ENCODE measurements at regions not wholly inside any gene's neighbourhood (a gene's known extent, or its start where the extent isn't known, plus 50 kb on each side); places are given as distances from the start of the nearest gene placed in this dataset.
"Not testable (repeated sequence)": the region's sequence is repeated elsewhere in the genome, so short reads cannot be mapped to it uniquely, and the experiment has no call there.

GRCh38 chr14:28946267-28946666 is 179.7 kb downstream of the FOXG1 start:
- DNase-seq (ENCODE audit: low read depth), result no peak

GRCh38 chr14:28949503-28949902 is 182.9 kb downstream of the FOXG1 start:
- no peak for DNase-seq (ENCODE audit: low read depth)

- no peak for DNase-seq (ENCODE audit: low read depth)
These were observed 185.6 kb downstream of the FOXG1 start for GRCh38 chr14:28952161-28952560.

- no peak for DNase-seq (ENCODE audit: low read depth)
These were observed 186.1 kb downstream of the FOXG1 start for GRCh38 chr14:28952666-28953065.

- no peak for DNase-seq (ENCODE audit: low read depth)
These were observed 187.4 kb downstream of the FOXG1 start for GRCh38 chr14:28953973-28954372.

GRCh38 chr14:28966416-28967233 is 200.0 kb downstream of the FOXG1 start:
- no peak for DNase-seq (ENCODE audit: low read depth)

- no peak for DNase-seq (ENCODE audit: low read depth)
These were observed 208.5 kb downstream of the FOXG1 start for GRCh38 chr14:28975084-28975483.

- DNase-seq (ENCODE audit: low read depth), result no peak
These were observed 215.6 kb downstream of the FOXG1 start for GRCh38 chr14:28982228-28982627.

GRCh38 chr14:28983279-28983678 is 216.7 kb downstream of the FOXG1 start:
- DNase-seq (ENCODE audit: low read depth), result no peak

GRCh38 chr14:28987516-28987915 is 220.9 kb downstream of the FOXG1 start:
- no peak for DNase-seq (ENCODE audit: low read depth)

- peak; percentile 7 for DNase-seq (ENCODE audit: low read depth)
These were observed 230.6 kb downstream of the FOXG1 start for GRCh38 chr14:28997196-28997595.

GRCh38 chr14:28999656-29000055 is 233.1 kb downstream of the FOXG1 start:
- no peak for DNase-seq (ENCODE audit: low read depth)

- DNase-seq (ENCODE audit: low read depth), result no peak
These were observed 239.1 kb downstream of the FOXG1 start for GRCh38 chr14:29005647-29006046.

GRCh38 chr14:29007990-29008389 is 241.4 kb downstream of the FOXG1 start:
- no peak for DNase-seq (ENCODE audit: low read depth)

- DNase-seq (ENCODE audit: low read depth), result no peak
These were observed 249.7 kb downstream of the FOXG1 start for GRCh38 chr14:29016050-29016900.

- DNase-seq (ENCODE audit: low read depth), result not testable (repeated sequence)
These were observed 256.9 kb downstream of the FOXG1 start for GRCh38 chr14:29023505-29023904.

- not testable (repeated sequence) for DNase-seq (ENCODE audit: low read depth)
These were observed 260.9 kb downstream of the FOXG1 start for GRCh38 chr14:29027441-29027840.

- DNase-seq (ENCODE audit: low read depth), result not testable (repeated sequence)
These were observed 261.5 kb downstream of the FOXG1 start for GRCh38 chr14:29027941-29028705.

GRCh38 chr14:29028973-29029582 is 262.5 kb downstream of the FOXG1 start:
- DNase-seq (ENCODE audit: low read depth), result no peak

GRCh38 chr14:29030121-29030520 is 263.5 kb downstream of the FOXG1 start:
- DNase-seq (ENCODE audit: low read depth), result no peak

GRCh38 chr14:29030970-29031369 is 264.4 kb downstream of the FOXG1 start:
- DNase-seq (ENCODE audit: low read depth), result no peak

GRCh38 chr14:29035134-29035533 is 268.5 kb downstream of the FOXG1 start:
- DNase-seq (ENCODE audit: low read depth), result no peak

All from GM04504 (cell line).